CD4-positive, alpha-beta T cell (primary cell): ENCODE measurements at regions not wholly inside any gene's neighbourhood (a gene's known extent, or its start where the extent isn't known, plus 50 kb on each side); places are given as distances from the start of the nearest gene placed in this dataset.

Experiments used
- ATAC-seq: fragments of 200-7000 bp; cut with Tn5 transposase; one replicate; pipeline ENCODE4 v1.10.0; 2022; ENCODE audit warnings: mild to moderate bottlenecking; ENCODE audit not compliant: poor library complexity
- CTCF ChIA-PET: fragments of 350-600 bp; sonication (Branson Sonifier 250); formaldehyde crosslinking; loops from one replicate; lab custom pipeline; 2021; ENCODE audit warnings: antibody characterized with exemption, inconsistent platforms; lab: Charles Lee
- POLR2A ChIA-PET: fragments of 350-600 bp; sonication (Branson Sonifier 250); formaldehyde crosslinking; loops from one replicate; lab custom pipeline; 2021; ENCODE audit warnings: antibody characterized with exemption, inconsistent platforms; lab: Charles Lee
- DNase-seq, 14 experiments: peaks; one replicate each; pipeline ENCODE4 v3.0.0-alpha.2; 2013 to 2020; ENCODE audit warnings: mixed read lengths in 2 of 14
- H3K27ac ChIP-seq, 2 donors: one replicate each; pipeline versions ENCODE4 v1.5.1 to v1.7.0; 2013; ENCODE audit warnings: low read length in 2 of 2, low read depth in 1 of 2, mild to moderate bottlenecking in 1 of 2
- H3K27me3 ChIP-seq, 2 experiments: 1 replicate in 1 of 2; 2 replicates in 1 of 2; pipeline versions ENCODE4 v1.6.1 to v1.7.0; 2013; ENCODE audit warnings: low read length in 2 of 2, control low read depth in 1 of 2, mild to moderate bottlenecking in 1 of 2, moderate library complexity in 1 of 2; ENCODE audit not compliant: insufficient read depth in 2 of 2, control insufficient read depth in 1 of 2
- H3K36me3 ChIP-seq: one replicate; pipeline ENCODE4 v1.6.1; 2013; ENCODE audit warnings: low read length, control low read depth; ENCODE audit not compliant: insufficient read depth
- H3K4me1 ChIP-seq: one replicate; pipeline ENCODE4 v1.6.1; 2013; ENCODE audit warnings: low read length, control low read depth; ENCODE audit not compliant: insufficient read depth
- H3K4me3 ChIP-seq: one replicate; pipeline ENCODE4 v1.5.1; 2013; ENCODE audit warnings: mild to moderate bottlenecking, low read length, moderate library complexity
- H3K9me3 ChIP-seq, 2 experiments: 1 replicate in 1 of 2; 2 replicates in 1 of 2; pipeline versions ENCODE4 v1.6.1 to v1.7.0; 2013; ENCODE audit warnings: low read length in 2 of 2, mild to moderate bottlenecking in 2 of 2, control low read depth in 1 of 2, moderate library complexity in 1 of 2; ENCODE audit not compliant: control insufficient read depth in 1 of 2, insufficient read depth in 1 of 2
- H3K27ac Mint-ChIP-seq: one replicate; pipeline ENCODE4 v1.8.0; 2020; ENCODE audit warnings: mixed read lengths
- H3K27me3 Mint-ChIP-seq: one replicate; pipeline ENCODE4 v1.8.0; 2021; ENCODE audit warnings: mixed read lengths
- H3K36me3 Mint-ChIP-seq: one replicate; pipeline ENCODE4 v1.8.0; 2021; ENCODE audit warnings: low read depth, mixed read lengths
- H3K4me1 Mint-ChIP-seq: one replicate; pipeline ENCODE4 v1.8.0; 2021; ENCODE audit warnings: low read depth, mixed read lengths
- H3K4me3 Mint-ChIP-seq: one replicate; pipeline ENCODE4 v1.8.0; 2020; ENCODE audit warnings: mild to moderate bottlenecking, mixed read lengths
- H3K9me3 Mint-ChIP-seq: one replicate; pipeline ENCODE4 v1.8.0; 2020; ENCODE audit warnings: mixed read lengths
- CTCF ChIP-seq: fragments of 200-600 bp; IDR thresholded peaks from one replicate; pipeline ENCODE4 v1.8.0; 2022; ENCODE audit warnings: antibody characterized with exemption, mild to moderate bottlenecking
- intact Hi-C, 2 experiments: fragments of 100-400 bp; cut with DNase I in 1 of 2; cut with micrococcal nuclease in 1 of 2; formaldehyde crosslinking; loops; one replicate each; pipeline versions ENCODE4 v1.15.1 to v1.9.0; 2023 to 2025; cut with DNase I, micrococcal nuclease

- Histone ChIP-seq H3K9me3 (no peaks in the 10 kb centered on the region), H3K27me3 (no peaks in the 10 kb centered on the region), H3K4me3 (no peak overlapping the region), H3K27ac (no peak overlapping the region), H3K4me1 (no peaks in the 10 kb centered on the region), H3K36me3 (no peaks in the 10 kb centered on the region)
- Mint-ChIP-seq H3K4me1 (no peaks in the 10 kb centered on the region), H3K27ac (no peak overlapping the region), H3K36me3 (no peaks in the 10 kb centered on the region), H3K9me3 (no peaks in the 10 kb centered on the region), H3K4me3 (no peak overlapping the region), H3K27me3 (no peaks in the 10 kb centered on the region)
- POLR2A ChIA-PET: no interaction called here
- CTCF ChIA-PET: interaction anchor here (1.0 kb wide), 1 partner anchor 9 kb away, joined by 3 read pairs; no protein-coding TSS in a partner anchor
- ATAC-seq: no peak
- DNase-seq: no peak
- TF ChIP-seq CTCF: no peak
- intact Hi-C loops: no loop called here
Observed at GRCh38 chr1:172957491-172957890, 93.2 kb downstream of the TNFSF18 start.

- intact Hi-C loops: no loop called here
- no peak overlapping the region for H3K27ac Mint-ChIP-seq
Observed at GRCh38 chr1:172959571-172959970, 91.2 kb downstream of the TNFSF18 start.

GRCh38 chr1:172960019-172960418, 90.7 kb downstream of the TNFSF18 start:
- ATAC-seq (no peak), DNase-seq (no peak)
- no peak overlapping the region for H3K4me3 ChIP-seq
- no peak overlapping the region for H3K4me3 Mint-ChIP-seq
- H3K4me1 ChIP-seq: no peaks in the 10 kb centered on the region
- intact Hi-C loops: no loop called here
- CTCF ChIA-PET: no interaction called here
- H3K36me3 Mint-ChIP-seq: no peaks in the 10 kb centered on the region
- no peak overlapping the region for H3K27ac ChIP-seq
- H3K9me3 ChIP-seq: no peaks in the 10 kb centered on the region
- no peaks in the 10 kb centered on the region for H3K27me3 Mint-ChIP-seq
- POLR2A ChIA-PET: no interaction called here
- H3K27ac Mint-ChIP-seq: no peak overlapping the region
- H3K9me3 Mint-ChIP-seq: no peaks in the 10 kb centered on the region
- no peaks in the 10 kb centered on the region for H3K36me3 ChIP-seq
- no peaks in the 10 kb centered on the region for H3K4me1 Mint-ChIP-seq
- TF ChIP-seq CTCF: no peak
- no peaks in the 10 kb centered on the region for H3K27me3 ChIP-seq

More at GRCh38 chr1:172959571-172959970, 91.2 kb downstream of the TNFSF18 start:
- TF ChIP-seq CTCF: no peak
- H3K4me3 ChIP-seq: no peak overlapping the region
- Mint-ChIP-seq H3K36me3 (no peaks in the 10 kb centered on the region), H3K4me3 (no peak overlapping the region), H3K4me1 (no peaks in the 10 kb centered on the region), H3K27me3 (no peaks in the 10 kb centered on the region), H3K9me3 (no peaks in the 10 kb centered on the region)
- ChIA-PET CTCF (no interaction called here), POLR2A (no interaction called here)
- DNase-seq: no peak
- no peak for ATAC-seq
- H3K36me3 ChIP-seq: no peaks in the 10 kb centered on the region
- no peaks in the 10 kb centered on the region for H3K4me1 ChIP-seq
- H3K27me3 ChIP-seq: no peaks in the 10 kb centered on the region
- H3K27ac ChIP-seq: no peak overlapping the region
- no peaks in the 10 kb centered on the region for H3K9me3 ChIP-seq
